ENCODE measurements at regions not wholly inside any gene's neighbourhood (a gene's known extent, or its start where the extent isn't known, plus 50 kb on each side); places are given as distances from the start of the nearest gene placed in this dataset.

GRCh38 chr6:92329208-92329847 lies 1090.0 kb downstream of the EPHA7 start:
- TF ChIP-seq CTCF (conservative IDR thresholded peaks at IDR 0.05; ENCODE audit: low read depth, low read length): no peak
- TF ChIP-seq EZH2 (IDR thresholded peaks at IDR 0.05; ENCODE audit: low read length, unreplicated experiment): no peak
- no peak for TF ChIP-seq EZH2phosphoT487 (IDR thresholded peaks at IDR 0.05; ENCODE audit: borderline replicate concordance, low read length)

Measured in PC-3 (cell line).